CD14-positive monocyte (primary cell): ENCODE measurements at regions not wholly inside any gene's neighbourhood (a gene's known extent, or its start where the extent isn't known, plus 50 kb on each side); places are given as distances from the start of the nearest gene placed in this dataset.

ENCODE experiments used
- DNase-seq, 3 donors: peaks; one replicate each; pipeline ENCODE4 v3.0.0-alpha.2; 2011 to 2022
- H2AFZ ChIP-seq: 2 replicates; pipeline ENCODE4 v1.6.0; 2012; ENCODE audit warnings: mild to moderate bottlenecking, low read depth, low read length, inconsistent platforms; ENCODE audit not compliant: insufficient read depth, poor library complexity, severe bottlenecking
- H3K27ac ChIP-seq, 2 donors: 1 replicate in 1 of 2; 2 replicates in 1 of 2; pipeline ENCODE4 v1.5.1; 2012 to 2013; ENCODE audit warnings: low read length in 2 of 2, control low read depth in 1 of 2, inconsistent platforms in 1 of 2, low read depth in 1 of 2, mild to moderate bottlenecking in 1 of 2
- H3K27me3 ChIP-seq, 2 donors: one replicate each; pipeline versions ENCODE4 v1.6.0 to v1.6.1; 2011 to 2013; ENCODE audit warnings: low read length in 2 of 2; ENCODE audit not compliant: control insufficient read depth in 2 of 2, insufficient read depth in 2 of 2
- H3K36me3 ChIP-seq, 2 donors: replicated peaks in 1 of 2; 1 replicate in 1 of 2; 2 replicates in 1 of 2; pipeline versions ENCODE4 v1.5.1 to v1.6.1; 2012 to 2013; ENCODE audit warnings: low read length in 2 of 2, control low read depth in 1 of 2, inconsistent platforms in 1 of 2, mild to moderate bottlenecking in 1 of 2; ENCODE audit not compliant: insufficient read depth in 2 of 2, control insufficient read depth in 1 of 2
- H3K4me1 ChIP-seq, 2 donors: 1 replicate in 1 of 2; 2 replicates in 1 of 2; pipeline versions ENCODE4 v1.5.1 to v1.6.1; 2012 to 2013; ENCODE audit warnings: low read length in 2 of 2, control low read depth in 1 of 2, inconsistent platforms in 1 of 2, mild to moderate bottlenecking in 1 of 2, moderate library complexity in 1 of 2; ENCODE audit not compliant: insufficient read depth in 2 of 2, control insufficient read depth in 1 of 2
- H3K4me2 ChIP-seq: replicated peaks from 2 replicates; pipeline ENCODE3; 2012; ENCODE audit warnings: low read length, moderate library complexity, mild to moderate bottlenecking; ENCODE audit not compliant: poor library complexity, severe bottlenecking; ENCODE audit errors: extremely low read depth
- H3K4me3 ChIP-seq, 3 experiments: fragments of 200-600 bp in 1 of 3; sonication (generic) in 1 of 3; replicated peaks in 1 of 3; 1 replicate in 2 of 3; 2 replicates in 1 of 3; pipeline ENCODE4 v1.5.1; 2011 to 2013; ENCODE audit warnings: low read length in 3 of 3, mild to moderate bottlenecking in 3 of 3, control low read depth in 2 of 3, low read depth in 2 of 3, inconsistent platforms in 1 of 3, moderate library complexity in 1 of 3
- H3K79me2 ChIP-seq: 2 replicates; pipeline ENCODE4 v1.6.0; 2012; ENCODE audit warnings: mild to moderate bottlenecking, control low read depth, inconsistent platforms, low read length, moderate library complexity; ENCODE audit not compliant: insufficient read depth
- H3K9ac ChIP-seq: 2 replicates; pipeline ENCODE4 v1.6.0; 2017; ENCODE audit warnings: low read length, mild to moderate bottlenecking; ENCODE audit not compliant: insufficient read depth, poor library complexity, severe bottlenecking
- H3K9me3 ChIP-seq, 2 donors: replicated peaks in 1 of 2; 1 replicate in 1 of 2; 2 replicates in 1 of 2; pipeline versions ENCODE4 v1.5.1 to v1.6.1; 2012 to 2013; ENCODE audit warnings: low read length in 2 of 2, control low read depth in 1 of 2; ENCODE audit not compliant: control insufficient read depth in 1 of 2, insufficient read depth in 1 of 2
- H4K20me1 ChIP-seq: 2 replicates; pipeline ENCODE4 v1.6.0; 2012; ENCODE audit warnings: mild to moderate bottlenecking, low read length, control low read depth, moderate library complexity; ENCODE audit not compliant: insufficient read depth
- H3K27ac Mint-ChIP-seq, 7 donors: one replicate each; pipeline ENCODE4 v1.8.0; 2020; ENCODE audit warnings: mild to moderate bottlenecking in 7 of 7, mixed read lengths in 7 of 7, moderate library complexity in 6 of 7, inconsistent platforms in 2 of 7
- H3K27me3 Mint-ChIP-seq, 3 donors: one replicate each; pipeline ENCODE4 v1.8.0; 2021 to 2022; ENCODE audit warnings: low read depth in 3 of 3, mild to moderate bottlenecking in 3 of 3, mixed read lengths in 3 of 3, moderate library complexity in 3 of 3, inconsistent platforms in 1 of 3
- H3K36me3 Mint-ChIP-seq, 2 donors: one replicate each; pipeline ENCODE4 v1.8.0; 2020; ENCODE audit warnings: mixed read lengths in 2 of 2, inconsistent platforms in 1 of 2, mild to moderate bottlenecking in 1 of 2
- H3K4me1 Mint-ChIP-seq: one replicate; pipeline ENCODE4 v1.8.0; 2020; ENCODE audit warnings: mild to moderate bottlenecking, mixed read lengths
- H3K4me3 Mint-ChIP-seq, 2 donors: one replicate each; pipeline ENCODE4 v1.8.0; 2020; ENCODE audit warnings: mild to moderate bottlenecking in 2 of 2, mixed read lengths in 2 of 2, moderate library complexity in 1 of 2
- H3K9me3 Mint-ChIP-seq, 7 donors: one replicate each; pipeline ENCODE4 v1.8.0; 2020 to 2022; ENCODE audit warnings: mixed read lengths in 7 of 7, mild to moderate bottlenecking in 6 of 7, moderate library complexity in 6 of 7, inconsistent platforms in 2 of 7
- WGBS: methylation state at CpG from one replicate; pipeline ENCODE4 v1.1.5; 2013; ENCODE audit warnings: missing lambda C conversion rate; ENCODE audit not compliant: insufficient coverage; 5-methylcytosine and 5-hydroxymethylcytosine counted together
- intact Hi-C, 2 donors: fragments of 100-400 bp; cut with micrococcal nuclease; formaldehyde crosslinking; loops; one replicate each; pipeline versions ENCODE4 v1.15.0 to v1.15.1; 2023
- TF ChIP-seq, protein P1 (sequence below): fragments of 200-600 bp; IDR thresholded peaks from one replicate; pipeline ENCODE4 v1.8.0; 2022; ENCODE audit warnings: antibody characterized with exemption, mild to moderate bottlenecking

GRCh38 chr7:15862016-15862780 is 175.7 kb upstream of the MEOX2 start:
- Histone ChIP-seq H3K4me2 (no peak overlapping the region), H3K79me2 (no peaks in the 10 kb centered on the region), H3K9ac (no peak overlapping the region), H3K4me1 (no peaks in the 10 kb centered on the region), H3K4me3 (no peak overlapping the region), H2AFZ (no peak overlapping the region), H3K9me3 (peaks cover 4 to 10% of the 10 kb centered on the region in 2 donors), H3K36me3 (no peaks in the 10 kb centered on the region), H4K20me1 (no peaks in the 10 kb centered on the region), H3K27me3 (no peaks in the 10 kb centered on the region), H3K27ac (no peak overlapping the region)
- Mint-ChIP-seq H3K36me3 (no peaks in the 10 kb centered on the region), H3K4me1 (no peaks in the 10 kb centered on the region), H3K9me3 (peaks cover 3 to 6% (median 5%) of the 10 kb centered on the region in 7 donors), H3K27ac (no peak overlapping the region), H3K4me3 (no peak overlapping the region), H3K27me3 (peaks cover 0 to under 1% (median 0%) of the 10 kb centered on the region in 3 donors)
- intact Hi-C loops = no loop called here
- 80% methylated on average over 2 of the region's 4 CpGs for WGBS
- TF ChIP-seq, protein P1, sequence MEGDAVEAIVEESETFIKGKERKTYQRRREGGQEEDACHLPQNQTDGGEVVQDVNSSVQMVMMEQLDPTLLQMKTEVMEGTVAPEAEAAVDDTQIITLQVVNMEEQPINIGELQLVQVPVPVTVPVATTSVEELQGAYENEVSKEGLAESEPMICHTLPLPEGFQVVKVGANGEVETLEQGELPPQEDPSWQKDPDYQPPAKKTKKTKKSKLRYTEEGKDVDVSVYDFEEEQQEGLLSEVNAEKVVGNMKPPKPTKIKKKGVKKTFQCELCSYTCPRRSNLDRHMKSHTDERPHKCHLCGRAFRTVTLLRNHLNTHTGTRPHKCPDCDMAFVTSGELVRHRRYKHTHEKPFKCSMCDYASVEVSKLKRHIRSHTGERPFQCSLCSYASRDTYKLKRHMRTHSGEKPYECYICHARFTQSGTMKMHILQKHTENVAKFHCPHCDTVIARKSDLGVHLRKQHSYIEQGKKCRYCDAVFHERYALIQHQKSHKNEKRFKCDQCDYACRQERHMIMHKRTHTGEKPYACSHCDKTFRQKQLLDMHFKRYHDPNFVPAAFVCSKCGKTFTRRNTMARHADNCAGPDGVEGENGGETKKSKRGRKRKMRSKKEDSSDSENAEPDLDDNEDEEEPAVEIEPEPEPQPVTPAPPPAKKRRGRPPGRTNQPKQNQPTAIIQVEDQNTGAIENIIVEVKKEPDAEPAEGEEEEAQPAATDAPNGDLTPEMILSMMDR = no peak
- no peak for DNase-seq

GRCh38 chr7:15860264-15860949 is 173.9 kb upstream of the MEOX2 start:
- Mint-ChIP-seq H3K27ac (no peak overlapping the region), H3K4me3 (no peak overlapping the region), H3K9me3 (peaks cover 3 to 7% (median 5%) of the 10 kb centered on the region in 7 donors), H3K27me3 (peaks cover 0 to 1% (median 1%) of the 10 kb centered on the region in 3 donors), H3K4me1 (no peaks in the 10 kb centered on the region), H3K36me3 (no peaks in the 10 kb centered on the region)
- Histone ChIP-seq H3K36me3 (no peaks in the 10 kb centered on the region), H3K4me3 (no peak overlapping the region), H3K79me2 (no peaks in the 10 kb centered on the region), H3K27me3 (no peaks in the 10 kb centered on the region), H2AFZ (no peak overlapping the region), H4K20me1 (no peaks in the 10 kb centered on the region), H3K9me3 (peaks cover 4 to 14% of the 10 kb centered on the region in 2 donors), H3K4me2 (no peak overlapping the region), H3K27ac (no peak overlapping the region), H3K9ac (no peak overlapping the region), H3K4me1 (no peaks in the 10 kb centered on the region)
- intact Hi-C loops = no loop called here
- no peak for DNase-seq
- TF ChIP-seq, protein P1 = no peak
- no CpG with 5 or more reads among the region's 1 CpG for WGBS
